DMS 273 (cell line): ENCODE measurements at regions not wholly inside any gene's neighbourhood (a gene's known extent, or its start where the extent isn't known, plus 50 kb on each side); places are given as distances from the start of the nearest gene placed in this dataset.
"Not testable (repeated sequence)": the region's sequence is repeated elsewhere in the genome, so short reads cannot be mapped to it uniquely, and the experiment has no call there.

Source experiments
- DNase-seq: peaks from one replicate; lab custom pipeline; 2025; ENCODE audit not compliant: unreplicated experiment; lab: John Stamatoyannopoulos, UW

DNA sequence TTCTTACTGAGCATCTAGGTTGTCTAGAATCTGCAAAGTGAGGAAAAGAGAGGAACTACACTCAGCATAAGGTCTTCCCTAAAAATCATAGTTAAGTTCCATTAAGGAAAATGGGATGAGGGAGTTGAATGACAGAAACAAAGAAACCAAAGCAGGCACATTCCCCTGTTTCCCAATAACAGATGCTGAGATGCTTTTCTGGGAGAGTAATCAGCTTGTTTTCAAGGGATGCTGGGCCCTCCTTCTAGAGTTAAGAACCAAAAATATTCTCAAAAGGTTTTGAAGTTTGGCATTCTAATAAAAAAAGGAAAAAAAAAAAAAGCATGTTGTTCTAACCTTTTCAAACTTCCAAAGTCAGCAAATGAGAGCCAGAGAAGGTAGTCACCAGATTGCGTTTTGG, 105.2 kb upstream of the ZNF648 start:
- DNase-seq = no peak

DNA sequence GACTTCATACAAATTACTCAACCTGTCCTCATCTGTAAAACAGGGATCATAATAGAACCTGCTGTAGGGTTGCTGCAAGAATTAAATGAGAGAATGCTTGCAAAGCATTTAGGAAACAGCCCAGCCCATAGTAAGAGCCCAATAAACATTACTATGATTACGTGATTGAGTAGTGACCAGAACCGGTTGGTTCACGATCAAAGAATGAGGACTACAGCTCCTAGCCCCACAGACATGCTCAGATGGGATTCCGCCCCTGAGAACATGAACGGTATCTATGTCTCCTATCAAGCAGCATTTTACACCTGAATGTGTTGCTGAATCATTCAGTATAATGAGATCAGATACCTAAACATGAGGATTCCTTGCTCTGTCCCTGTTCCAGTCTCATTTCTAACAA, 104.8 kb upstream of the ZNF648 start:
- no peak for DNase-seq

DNA sequence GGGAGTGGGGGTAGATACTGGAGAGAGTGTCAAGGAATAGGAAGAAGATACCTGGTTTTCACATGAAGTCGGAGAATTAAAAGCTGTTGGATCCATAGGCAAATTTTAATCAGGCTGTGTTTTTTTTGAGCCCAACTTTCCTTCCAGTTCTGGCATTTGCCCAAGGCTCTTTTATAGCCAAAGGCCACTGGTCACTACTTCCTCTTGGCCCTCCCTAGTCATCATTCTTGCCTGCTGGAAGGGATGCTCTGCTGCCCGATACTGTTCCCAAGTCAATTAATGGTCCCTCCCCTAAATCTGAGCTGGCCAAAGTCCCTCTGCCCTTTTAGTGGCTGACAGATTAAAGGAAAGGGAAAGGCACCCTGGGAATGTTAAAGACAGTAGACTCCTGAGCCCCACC, 102.8 kb upstream of the ZNF648 start:
- DNase-seq = no peak

DNA sequence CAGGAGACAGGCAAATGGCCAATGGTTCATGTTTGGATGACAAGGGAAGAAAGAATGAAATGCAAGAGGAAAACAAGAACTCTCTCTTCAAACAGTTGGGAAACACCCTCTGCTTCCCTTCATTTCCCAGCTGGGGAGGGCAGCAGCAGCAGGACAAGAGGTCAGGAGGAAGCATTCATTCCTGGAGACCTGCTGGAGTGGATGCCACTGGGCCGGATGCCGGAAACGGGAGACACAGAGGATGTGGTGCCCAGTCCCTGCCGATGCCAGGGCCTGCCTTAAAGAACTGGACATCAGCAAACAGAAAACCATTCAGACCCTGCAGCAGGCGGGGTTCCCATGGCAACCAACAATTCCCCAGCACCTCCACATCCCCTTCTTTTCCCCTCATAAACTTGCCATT, 102.3 kb upstream of the ZNF648 start:
- no peak for DNase-seq

DNA sequence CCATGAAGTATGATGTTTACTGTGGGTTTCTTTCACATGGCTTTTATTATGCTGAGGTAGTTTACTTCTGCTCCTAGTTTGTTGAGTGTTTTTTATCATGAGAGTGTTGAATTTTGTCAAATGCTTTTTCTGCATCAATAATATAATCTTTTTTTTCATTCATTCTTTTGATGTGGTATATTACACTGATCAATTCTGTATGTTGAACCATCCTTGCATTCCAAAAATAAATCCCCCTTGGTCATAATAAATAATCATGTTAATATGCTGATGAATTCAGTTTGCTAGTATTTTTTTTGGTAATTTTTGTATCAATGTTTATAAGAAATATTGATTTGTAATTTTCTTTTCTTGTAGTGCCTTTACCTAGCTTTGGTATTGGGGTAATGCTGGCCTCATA, 97.9 kb upstream of the ZNF648 start:
- no peak for DNase-seq

DNA sequence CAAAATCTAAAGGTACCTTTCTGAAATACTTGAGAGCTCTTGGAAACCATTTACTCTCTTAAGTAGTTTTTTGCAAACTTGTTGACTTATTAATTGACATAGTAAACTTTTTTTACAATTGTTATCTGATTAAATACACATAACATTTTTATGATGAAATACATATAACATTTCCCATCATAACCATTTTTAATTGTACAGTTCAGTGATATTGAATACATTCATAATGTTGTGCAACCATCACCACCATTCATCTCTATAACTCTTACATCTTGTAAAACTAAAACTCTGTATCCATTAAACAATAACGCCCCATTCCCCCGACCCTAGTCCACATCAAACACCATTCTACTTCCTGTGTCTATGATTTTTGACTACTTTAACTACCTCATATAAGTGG, 95.7 kb upstream of the ZNF648 start:
- no peak for DNase-seq

DNA sequence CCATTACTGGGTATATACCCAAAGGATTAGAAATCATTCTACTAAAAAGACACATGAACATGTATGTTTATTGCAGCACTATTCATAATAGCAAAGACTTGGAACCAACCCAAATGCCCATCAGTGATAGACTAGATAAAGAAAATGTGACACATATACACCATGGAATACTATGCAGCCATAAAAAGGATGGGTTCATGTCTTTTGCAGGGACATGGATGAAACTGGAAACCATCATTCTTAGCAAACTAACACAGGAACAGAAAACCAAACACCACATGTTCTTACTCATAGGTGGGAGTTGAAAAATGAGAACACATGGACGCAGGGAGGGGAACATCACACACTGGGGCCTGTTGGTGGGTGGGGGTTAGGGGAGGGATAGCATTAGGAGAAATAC, 92.9 kb upstream of the ZNF648 start:
- DNase-seq = not testable (repeated sequence)

DNA sequence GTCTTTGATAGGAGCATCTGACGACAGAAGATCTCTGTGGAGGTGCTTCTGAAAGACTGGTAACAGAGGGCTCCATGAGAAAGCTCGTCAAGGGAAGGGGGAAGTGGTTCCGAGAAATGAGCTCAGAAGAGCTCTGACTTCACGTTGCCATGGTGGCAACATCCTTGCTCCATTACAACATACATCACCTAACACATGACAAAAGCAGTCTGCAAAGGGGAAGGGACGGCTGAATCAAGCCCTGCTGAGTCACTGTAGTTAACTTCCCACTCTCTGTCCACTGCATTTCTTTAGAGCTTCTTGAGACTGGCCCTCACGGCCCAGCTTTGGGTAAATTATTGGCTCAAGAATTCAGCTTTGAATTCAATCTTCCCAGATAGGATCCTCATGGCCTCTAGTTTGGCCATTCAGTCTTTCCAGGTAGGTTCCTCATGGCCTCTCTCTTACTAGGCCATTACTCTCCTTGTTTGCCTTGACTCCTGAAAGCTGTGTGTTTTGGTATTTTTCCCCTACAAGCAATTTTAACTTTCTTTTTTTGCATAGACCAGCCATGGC, 88.0 kb upstream of the ZNF648 start:
- no peak for DNase-seq

DNA sequence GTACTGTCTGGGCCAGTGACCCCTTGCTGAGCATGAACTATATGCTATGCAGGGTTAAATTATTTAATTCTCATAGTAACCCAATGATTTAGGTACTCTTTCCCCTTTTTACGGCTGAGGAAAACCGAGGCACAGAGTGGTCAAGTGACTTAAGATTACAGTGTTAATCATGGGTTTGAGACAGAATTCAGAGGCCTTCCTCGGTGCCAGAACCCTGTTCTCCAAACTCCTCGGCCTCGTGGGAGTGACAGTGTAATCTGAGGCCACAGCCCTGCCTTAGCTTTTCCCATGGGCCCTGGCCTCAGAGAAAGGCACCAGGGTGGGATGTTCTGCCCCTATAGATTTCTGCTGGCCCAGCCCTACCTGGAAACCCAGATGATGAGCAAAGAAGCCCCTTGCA, 86.4 kb upstream of the ZNF648 start:
- DNase-seq = no peak

DNA sequence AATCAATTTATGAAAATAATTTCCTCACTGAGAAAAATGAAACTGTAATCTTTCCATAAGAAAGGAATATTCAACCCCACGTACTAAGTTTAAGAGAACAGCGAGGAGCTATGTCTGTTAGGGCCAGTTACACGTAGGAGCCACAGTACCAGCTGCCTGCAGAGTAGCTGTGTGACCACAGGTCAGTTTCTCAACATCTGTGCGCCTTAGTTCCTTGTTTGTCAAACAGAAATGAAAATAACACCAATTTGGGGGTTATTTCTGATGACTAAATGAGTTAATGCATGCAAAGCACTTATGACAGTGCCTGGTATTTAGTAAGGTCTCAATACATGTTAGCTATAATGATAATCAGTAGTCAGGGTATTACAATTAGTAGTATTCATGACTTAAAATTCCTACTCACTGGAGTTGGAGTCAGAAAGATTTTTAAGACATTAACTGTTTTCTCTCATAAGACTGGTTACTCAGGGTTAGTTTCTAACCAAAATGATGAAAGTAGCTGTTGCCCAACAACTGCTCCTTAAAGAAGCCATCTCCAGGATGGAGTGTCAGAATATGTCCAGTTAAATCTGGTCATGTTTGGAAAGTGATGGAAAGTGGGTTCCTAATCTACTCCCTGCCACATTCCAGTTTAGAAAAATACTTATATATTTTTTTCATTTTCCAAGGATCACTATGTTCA, 85.8 kb upstream of the ZNF648 start:
- no peak for DNase-seq

DNA sequence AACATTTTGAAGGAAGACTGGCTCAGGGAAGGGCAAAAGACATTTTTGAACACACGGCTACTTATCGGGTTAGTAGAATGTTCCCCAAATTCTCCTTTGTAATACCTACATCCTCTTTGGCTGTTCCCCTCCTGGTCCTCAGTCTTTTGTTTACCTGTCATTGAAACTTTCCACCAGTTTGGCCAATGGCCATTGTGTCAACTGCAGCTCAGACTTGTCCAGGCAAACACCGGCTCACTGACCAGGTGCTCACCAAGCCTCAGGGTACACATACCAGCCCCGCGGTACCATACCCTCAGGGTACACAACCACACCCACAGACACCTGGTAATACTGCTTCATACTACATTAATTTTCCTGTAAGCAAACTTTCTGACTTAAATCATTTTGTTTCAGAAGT, 84.8 kb upstream of the ZNF648 start:
- DNase-seq = no peak

DNA sequence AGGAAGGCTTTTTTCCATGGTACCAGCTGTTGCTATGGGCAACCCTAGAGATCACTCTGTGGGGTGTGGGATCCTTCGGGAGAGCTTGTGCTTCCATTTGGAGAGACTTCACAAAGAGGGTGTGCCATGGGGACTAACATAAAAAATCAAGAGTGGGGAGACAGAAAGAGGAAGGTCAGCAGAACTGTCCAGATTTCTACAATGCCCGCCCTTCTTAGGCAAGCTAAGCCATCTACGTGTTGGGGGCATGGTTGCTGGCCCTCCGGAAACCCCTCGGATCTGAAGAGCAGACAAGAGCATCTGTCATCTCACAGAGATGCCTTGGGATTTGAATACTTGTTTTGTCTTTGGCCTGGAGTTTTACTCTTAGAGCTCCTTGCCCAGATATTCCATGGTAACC, 83.9 kb upstream of the ZNF648 start:
- DNase-seq = no peak

DNA sequence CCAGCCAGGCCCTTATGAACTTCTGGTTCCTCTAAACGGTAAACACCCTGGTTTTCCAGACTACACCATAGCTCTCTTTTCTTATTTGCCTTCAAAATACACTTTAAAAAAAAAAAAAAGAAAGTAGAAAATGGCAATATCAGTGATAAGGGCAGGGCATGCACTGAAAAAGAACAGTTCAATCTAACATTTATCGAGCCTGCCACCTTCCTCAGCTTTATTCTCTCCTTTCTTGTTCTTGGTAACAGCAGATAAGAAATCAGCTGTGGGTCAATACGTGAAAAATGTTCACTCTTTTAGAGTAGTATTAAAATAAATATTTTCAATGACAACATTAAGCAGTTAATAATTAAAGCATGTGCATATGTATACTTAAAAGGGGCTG, 83.1 kb upstream of the ZNF648 start:
- no peak for DNase-seq

DNA sequence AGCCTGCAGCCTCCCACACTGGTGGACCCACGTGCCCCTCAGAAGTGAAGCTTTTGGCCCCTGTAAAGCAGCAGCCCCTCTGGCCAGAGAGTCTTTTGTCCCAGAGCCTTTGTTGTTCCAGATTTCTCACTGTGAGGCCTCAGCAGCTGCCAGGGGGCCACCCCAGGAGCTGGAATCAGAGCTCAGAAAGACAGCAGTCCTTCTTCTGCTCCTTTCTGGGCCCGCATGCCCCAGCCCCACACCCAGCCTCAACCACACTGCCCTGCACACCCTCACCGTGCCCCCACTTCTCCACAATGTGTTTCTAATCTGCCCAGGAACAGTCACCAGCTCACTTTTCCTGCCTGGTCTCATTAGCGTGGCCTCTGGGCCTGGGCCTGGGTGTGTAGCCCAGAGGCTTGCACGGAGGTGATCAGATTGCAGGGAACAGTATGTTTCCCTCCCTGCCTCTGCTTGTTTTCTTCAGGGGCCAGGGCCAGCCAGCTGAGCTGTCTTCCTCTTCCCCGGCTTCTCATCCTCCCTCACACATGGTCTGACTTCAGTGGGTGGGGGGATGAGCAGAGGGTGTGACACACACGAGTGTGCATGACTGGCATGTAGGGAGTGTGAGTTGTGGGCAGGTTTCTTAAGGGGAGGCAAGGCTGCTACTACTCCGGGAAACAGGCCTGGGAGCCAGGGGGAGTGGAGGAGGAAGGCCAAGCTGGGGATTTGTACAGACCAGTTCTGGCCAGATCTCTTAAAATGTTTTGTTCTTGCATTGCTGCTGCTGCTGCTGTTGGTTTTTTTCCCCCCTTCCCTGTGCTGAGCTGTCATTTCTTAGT, 82.5 kb upstream of the ZNF648 start:
- DNase-seq = peak; percentile 43

DNA sequence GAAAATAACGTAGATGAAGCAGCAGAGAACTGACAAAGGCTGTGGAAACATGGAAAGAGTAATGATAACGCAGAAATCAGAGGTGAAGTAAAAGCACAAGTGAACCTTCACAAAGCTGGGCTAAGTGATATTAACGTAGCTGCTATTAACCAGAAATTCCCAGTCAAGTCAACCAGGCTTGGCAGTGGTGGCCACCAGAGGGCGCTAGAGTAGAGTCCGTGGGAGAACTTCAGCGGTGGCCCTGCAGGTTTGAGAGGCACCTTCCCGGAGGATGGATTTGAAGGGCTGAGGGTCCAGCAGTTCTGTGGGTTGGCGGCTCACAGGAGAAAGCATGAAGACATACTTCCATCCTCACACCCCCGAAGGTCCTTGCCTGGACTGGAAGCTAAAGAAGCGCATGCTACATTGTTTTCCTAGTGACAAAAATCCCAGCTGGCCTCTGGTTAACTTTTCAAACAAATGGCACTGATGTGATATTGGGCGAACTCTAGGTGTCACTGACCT, 81.7 kb upstream of the ZNF648 start:
- DNase-seq = peak; percentile 96

DNA sequence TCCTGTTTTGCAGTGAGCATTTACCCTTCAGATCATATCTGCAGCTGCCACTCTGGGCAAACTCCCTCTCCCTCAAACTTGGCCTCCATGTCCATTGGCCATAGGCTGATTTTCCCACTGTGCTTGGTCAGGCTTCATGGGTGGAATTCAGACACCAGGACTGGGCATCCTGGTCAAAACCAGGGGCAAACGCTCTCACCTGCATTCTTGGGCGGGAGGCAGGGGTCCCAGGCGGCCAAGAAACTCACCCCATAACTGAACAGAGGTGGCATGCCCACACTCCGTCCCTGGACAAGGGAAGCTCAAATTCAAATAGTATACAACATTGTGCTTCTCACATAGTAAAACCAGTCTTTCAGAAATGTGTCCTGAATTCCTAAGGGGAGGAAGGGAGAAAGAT, 81.1 kb upstream of the ZNF648 start:
- DNase-seq = no peak

DNA sequence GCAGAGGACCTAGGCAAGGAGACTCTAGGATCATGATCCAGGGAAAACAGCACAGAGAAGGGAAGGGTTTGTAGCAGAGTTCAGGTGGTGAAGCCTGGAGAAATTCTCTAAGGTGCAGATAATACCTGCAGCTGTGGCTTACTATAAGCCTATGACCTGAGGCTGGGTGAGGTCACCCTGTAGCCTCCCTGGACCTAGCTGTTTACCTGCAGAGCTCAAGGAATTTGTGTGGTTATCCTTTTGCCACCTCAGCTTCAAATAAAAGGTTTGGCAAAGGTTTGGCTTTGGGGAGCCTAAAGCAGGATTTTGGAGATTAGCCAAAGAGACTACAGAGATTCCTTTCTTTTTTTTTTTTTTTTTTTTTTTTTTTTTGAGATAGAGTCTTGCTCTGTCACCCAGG, 79.5 kb upstream of the ZNF648 start:
- no peak for DNase-seq

DNA sequence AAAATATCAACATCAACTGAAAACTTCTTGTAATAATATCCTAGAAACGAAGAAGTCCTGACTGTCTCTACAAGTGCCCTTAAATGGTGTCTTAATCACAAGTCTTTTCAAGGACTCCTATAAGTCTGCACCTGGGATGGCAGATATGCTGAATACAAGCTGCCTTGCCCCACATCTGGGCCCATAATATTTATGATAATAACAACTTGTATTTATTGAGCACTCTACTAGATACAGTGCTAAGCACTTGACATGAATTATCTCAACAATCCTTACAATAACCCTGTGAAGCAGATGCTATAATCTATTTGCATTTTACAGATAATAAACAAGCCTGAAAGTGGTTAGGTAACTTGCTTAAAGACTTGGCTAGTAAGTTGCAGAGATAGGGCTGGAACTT, 78.0 kb upstream of the ZNF648 start:
- DNase-seq = no peak

DNA sequence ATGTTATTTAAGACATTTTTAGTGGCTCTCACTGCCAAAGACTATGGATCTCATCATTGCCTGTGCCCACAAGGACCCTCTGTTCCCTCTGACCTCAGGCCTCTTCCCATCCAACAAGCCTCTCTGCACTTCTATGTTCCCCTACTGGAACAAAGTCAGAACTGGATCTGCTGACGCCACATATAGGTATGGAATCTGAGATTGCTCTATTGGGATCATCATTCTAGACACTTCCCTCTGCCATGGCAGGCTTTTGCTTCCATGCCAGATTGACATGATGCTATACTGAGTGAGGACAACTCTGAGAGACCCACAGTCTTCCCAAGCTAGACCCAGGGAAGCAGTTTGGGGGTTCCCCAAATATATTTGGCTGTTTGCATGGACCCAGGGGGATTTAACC, 76.0 kb upstream of the ZNF648 start:
- DNase-seq = no peak

DNA sequence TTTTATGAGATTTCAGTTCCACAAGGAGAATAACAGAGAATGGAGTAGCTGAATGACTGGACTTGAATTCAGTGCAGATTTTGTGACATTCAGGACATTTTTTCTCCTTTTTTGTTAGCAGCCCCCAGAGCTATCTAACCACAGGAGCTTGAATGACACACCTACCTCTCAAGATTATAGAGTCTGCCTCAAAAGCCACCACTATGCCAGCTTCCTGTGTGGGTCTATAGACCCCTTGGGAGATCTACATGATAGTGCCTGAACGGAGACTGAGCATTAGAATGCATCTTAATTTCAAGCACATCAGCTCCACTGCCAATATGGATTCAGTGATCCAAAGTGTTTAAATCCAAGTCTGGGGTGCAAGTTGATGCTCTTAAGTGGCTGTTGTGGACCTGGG, 74.4 kb upstream of the ZNF648 start:
- no peak for DNase-seq

DNA sequence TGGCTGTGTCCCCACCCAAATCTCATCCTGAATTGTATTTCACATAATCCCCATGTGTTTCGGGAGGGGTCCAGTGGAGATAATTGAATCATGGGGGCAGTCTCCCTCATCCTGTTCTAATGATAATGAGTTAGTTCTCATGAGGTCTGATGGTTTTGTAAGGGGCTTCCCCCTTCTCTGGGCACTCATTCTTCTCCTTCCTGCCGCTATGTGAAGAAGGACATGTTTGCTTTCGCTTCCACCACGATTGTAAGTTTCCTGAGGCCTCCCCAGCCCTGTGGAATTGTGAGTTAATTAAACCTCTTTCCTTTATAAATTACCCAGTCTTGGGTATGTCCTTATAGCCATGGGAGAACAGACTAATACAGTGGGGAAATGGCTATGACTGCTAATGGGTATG, 72.7 kb upstream of the ZNF648 start:
- DNase-seq = no peak

DNA sequence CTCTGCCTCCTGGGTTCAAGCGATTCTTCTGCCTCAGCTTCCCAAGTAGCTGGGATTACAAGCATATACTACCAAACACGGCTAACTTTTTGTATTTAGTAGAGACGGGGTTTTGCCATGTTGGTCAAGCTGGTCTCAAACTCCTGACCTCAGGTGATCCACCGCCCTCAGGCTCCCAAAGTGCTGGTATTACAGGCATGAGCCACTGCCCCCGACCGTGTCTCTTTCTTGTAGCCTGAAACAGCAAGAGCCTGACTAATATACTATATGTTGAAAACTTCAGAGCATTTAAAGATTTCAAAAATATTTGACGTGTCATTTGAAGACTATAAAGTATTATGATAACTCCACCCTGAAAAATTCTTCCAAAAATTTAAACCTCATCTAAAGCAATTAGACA, 71.7 kb upstream of the ZNF648 start:
- no peak for DNase-seq
